ENCODE measurements at regions not wholly inside any gene's neighbourhood (a gene's known extent, or its start where the extent isn't known, plus 50 kb on each side); places are given as distances from the start of the nearest gene placed in this dataset.

DNA sequence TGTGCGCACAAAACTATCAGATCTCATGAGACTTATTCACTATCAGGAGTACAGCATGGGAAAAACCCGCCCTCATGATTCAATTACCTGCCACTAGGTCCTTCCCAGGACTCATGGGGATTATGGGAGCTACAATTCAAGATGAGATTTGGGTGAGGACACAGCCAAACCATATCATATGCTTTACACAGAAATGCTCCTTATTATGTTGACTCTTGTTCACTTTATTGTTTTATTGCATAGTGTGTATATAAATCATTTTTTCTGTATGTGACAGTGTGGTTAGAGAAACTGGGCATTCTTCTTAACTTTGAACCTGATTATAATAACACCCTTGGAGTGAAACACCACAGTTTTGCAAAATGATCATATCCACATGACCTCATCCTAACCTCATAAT is 212.8 kb upstream of the TNRC6C start:
- TF ChIP-seq POLR2AphosphoS5 (IDR thresholded peaks at IDR 0.05; ENCODE audit: low read depth, low read length) (no peak), POLR2A (IDR thresholded peaks at IDR 0.05; ENCODE audit: low read depth, low read length) (no peak), SPI1 (IDR thresholded peaks at IDR 0.05; ENCODE audit: low read depth, low read length) (no peak)
